ENCODE measurements at regions not wholly inside any gene's neighbourhood (a gene's known extent, or its start where the extent isn't known, plus 50 kb on each side); places are given as distances from the start of the nearest gene placed in this dataset.

GRCh38 chr14:40911141-40911540 is 695.5 kb upstream of the LRFN5 start:
- TF ChIP-seq CTCF (IDR thresholded peaks at IDR 0.05) (no peak), POLR2A (IDR thresholded peaks at IDR 0.05) (no peak)
